NB4 (cell line): ENCODE measurements at regions not wholly inside any gene's neighbourhood (a gene's known extent, or its start where the extent isn't known, plus 50 kb on each side); places are given as distances from the start of the nearest gene placed in this dataset.

Experiments used
- CTCF ChIP-seq: IDR thresholded peaks from one replicate; pipeline ENCODE4 v1.5.1; 2012; ENCODE audit warnings: low read depth, low read length
- MAX ChIP-seq: IDR thresholded peaks from 2 replicates; pipeline ENCODE4 v1.6.1; 2011; ENCODE audit warnings: low read depth, low read length
- MYC ChIP-seq: IDR thresholded peaks from 2 replicates; pipeline ENCODE4 v1.6.1; 2011; ENCODE audit warnings: low read depth, low read length
- POLR2A ChIP-seq: IDR thresholded peaks from 2 replicates; pipeline ENCODE4 v1.6.1; 2011; ENCODE audit warnings: mild to moderate bottlenecking; ENCODE audit not compliant: insufficient read length; ENCODE audit errors: extremely low read depth

- TF ChIP-seq CTCF (no peak), POLR2A (no peak), MAX (no peak), MYC (no peak)
These were observed 657.2 kb downstream of the ANKRD50 start for GRCh38 chr4:124055336-124055735.
